ENCODE measurements at regions not wholly inside any gene's neighbourhood (a gene's known extent, or its start where the extent isn't known, plus 50 kb on each side); places are given as distances from the start of the nearest gene placed in this dataset.

DNA sequence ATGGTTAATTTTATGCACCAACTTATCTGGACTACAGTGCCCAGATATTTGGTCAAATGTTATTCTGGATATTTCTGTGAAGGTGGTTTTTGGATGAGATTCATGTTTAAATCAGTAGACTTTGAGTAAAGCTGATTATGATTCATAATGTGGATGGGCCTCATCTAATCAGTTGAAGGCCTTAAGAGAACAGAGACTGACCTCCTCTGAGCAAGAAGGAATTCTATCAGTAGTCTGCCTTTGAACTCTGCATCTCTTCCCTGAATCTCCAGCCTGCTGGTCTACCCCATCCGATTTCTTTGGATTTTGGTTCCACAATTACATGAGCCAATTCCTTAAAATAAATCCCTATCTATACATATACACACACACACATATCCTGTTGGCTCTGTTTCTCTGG is 82.8 kb upstream of the MAP4K3 start:
- no peak for TF ChIP-seq GATA2 (IDR thresholded peaks at IDR 0.05; ENCODE audit: low read depth, low read length)
- TF ChIP-seq GATA3 (IDR thresholded peaks at IDR 0.05; ENCODE audit: low read depth, low read length) = no peak
